ENCODE measurements at regions not wholly inside any gene's neighbourhood (a gene's known extent, or its start where the extent isn't known, plus 50 kb on each side); places are given as distances from the start of the nearest gene placed in this dataset.
"Not testable (repeated sequence)": the region's sequence is repeated elsewhere in the genome, so short reads cannot be mapped to it uniquely, and the experiment has no call there.

DNA sequence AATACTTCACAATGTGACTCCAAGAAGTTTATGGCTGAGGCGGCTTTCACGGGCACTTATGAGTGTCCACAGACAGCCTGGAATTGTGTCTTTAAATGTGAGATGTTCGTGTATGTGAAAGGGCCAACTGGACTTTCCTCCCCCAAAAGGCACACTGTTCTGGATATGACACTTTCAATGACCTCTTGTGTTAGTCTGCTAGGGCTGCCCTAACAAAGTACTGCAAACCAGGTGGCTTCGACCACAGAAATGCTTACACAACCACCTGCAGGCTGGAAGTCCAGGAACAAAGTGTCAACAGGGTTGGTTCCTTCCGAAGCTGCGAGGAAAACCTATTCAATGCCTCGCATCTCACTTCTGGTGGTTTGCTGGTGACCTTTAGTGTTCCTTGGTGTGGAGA, 281.7 kb downstream of the ANAPC1 start:
- not testable (repeated sequence) for DNase-seq

GRCh38 chr2:111605798-111606197, 278.2 kb downstream of the ANAPC1 start:
- not testable (repeated sequence) for DNase-seq

- DNase-seq, result not testable (repeated sequence)
Observed at GRCh38 chr2:111606632-111607031, 277.4 kb downstream of the ANAPC1 start.

DNA sequence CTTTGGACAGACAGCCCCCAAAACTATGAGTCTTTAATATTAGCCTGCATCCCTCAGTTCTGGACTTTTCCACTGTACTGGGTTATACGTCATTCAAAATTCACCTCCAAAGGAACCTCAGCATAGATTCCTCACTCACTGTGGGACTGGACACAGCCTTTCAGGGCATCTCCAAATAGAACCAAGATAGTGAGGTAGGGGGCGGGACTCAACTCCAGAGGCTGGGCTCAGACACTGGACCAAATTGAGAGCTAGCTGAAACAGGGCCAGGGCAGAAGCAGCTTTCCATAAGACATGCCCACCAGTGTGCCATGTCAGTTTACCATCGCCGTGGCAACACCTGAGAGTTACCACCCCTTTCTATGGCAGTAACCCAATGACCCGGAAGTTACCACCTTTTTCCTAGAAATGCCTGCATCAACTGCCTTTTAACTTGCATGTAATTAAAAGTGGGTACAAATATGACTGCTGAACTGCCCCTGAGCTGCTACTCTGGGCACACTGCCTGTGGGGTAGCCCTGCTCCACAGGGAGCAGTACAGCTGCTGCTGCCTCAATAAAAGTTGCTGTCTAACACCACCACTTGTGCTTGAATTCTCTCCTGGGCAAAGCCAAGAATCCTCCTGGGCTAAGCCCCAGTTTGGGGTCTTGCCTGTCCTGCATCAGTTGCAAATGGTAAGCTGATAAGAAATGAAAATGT, 274.7 kb downstream of the ANAPC1 start:
- not testable (repeated sequence) for DNase-seq

DNA sequence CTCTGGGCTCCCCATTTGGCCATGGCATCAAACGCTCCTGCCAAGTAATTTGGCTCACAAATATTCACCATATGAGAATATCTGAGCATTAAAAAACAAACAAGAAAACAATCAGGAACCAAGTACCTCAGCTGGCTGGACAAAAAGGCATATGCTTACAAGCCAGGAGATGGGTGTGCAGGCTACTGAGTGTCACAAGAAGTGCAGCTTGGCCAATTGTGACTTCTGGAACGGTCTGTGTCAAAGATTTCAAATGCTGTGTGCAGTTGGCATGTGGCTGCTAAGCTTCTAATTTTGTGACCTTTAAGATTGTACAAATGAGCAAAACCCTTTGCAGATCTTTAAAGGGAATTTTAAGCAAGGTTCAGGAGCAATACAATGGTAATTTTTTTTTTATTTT, 274.0 kb downstream of the ANAPC1 start:
- not testable (repeated sequence) for DNase-seq

GRCh38 chr2:111616651-111617218, 267.3 kb downstream of the ANAPC1 start:
- no peak for DNase-seq

- no peak for DNase-seq
Observed at GRCh38 chr2:111617299-111618225, 266.4 kb downstream of the ANAPC1 start.

GRCh38 chr2:111618226-111618977, 265.6 kb downstream of the ANAPC1 start:
- DNase-seq, result no peak

DNA sequence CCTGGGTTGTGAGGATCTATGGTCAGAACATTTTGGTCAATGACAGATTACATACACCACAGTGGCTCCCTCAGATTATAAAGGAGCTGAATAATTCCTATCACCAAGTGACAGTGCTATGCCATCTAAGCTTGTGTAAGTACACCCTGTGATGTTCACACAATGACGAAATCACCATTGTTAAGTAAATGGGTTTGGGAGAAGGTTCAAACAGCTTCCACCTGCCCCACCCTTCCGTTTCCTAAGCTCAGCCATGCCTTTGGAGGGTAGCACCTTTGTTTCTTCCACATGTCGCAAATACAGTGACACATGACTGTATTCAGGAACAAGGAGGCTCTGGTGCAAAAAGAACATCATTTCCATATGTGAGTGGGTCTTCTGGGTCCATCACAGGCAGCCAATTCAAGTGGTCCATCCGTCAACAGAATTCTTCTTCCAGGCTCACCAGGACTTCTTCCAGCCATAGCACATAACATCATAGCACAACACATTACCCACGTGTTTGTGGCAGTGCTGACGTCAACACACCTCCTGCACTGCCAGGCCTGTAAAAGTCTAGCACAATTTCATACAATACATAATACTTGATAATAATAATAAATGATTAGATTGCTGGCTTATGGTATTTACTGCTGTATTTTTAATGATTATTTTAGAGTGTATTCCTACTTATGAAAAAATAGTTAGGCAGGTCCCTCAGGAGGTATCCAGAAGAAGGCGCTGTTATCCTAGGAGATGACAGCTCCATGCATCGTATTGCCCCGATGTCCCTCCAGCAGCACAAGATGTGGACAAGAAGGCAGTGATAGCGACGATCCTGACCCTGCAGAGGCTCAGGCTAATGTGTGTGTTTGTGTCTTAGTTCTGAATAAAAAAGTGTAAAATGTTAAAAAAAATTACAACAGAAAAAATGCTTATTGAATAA, 264.8 kb downstream of the ANAPC1 start:
- no peak for DNase-seq

- no peak for DNase-seq
Observed at GRCh38 chr2:111620281-111620680, 263.7 kb downstream of the ANAPC1 start.

DNA sequence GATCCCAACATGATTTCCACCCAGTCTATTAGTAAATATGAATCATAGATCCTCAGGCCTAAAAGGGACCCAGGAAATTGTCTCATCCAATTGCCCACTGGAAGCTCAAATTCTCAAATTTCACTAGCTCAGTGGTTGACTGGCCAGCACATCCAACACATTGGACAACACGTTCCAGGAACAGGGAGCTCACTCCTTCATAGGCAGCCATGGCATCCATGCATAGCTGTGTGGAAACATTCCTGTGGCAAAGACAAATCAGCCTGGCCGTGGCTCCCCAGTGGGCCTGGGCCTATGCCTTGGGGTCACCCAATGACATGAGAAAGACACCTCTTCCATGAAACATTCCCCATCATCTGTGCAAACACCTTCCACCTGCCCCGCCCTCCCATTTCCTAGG, 261.1 kb downstream of the ANAPC1 start:
- no peak for DNase-seq

GRCh38 chr2:111623380-111623779, 260.6 kb downstream of the ANAPC1 start:
- no peak for DNase-seq

- no peak for DNase-seq
Observed at GRCh38 chr2:111624411-111625156, 259.4 kb downstream of the ANAPC1 start.

DNA sequence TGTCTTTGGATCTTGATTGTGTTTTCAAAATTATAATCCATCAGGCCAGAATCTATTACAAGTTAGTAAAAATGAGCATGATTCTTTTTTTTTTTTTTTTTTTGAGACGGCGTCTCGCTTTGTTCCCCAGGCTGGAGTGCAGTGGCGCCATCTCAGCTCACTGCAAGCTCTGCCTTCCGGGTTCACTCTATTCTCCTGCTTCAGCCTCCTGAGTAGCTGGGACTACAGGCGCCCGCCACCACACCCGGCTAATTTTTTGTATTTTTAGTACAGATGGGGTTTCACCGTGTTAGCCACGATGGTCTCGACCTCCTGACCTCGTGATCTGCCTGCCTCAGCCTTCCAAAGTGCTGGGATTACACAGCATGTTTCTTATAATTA, 258.8 kb downstream of the ANAPC1 start:
- not testable (repeated sequence) for DNase-seq

DNA sequence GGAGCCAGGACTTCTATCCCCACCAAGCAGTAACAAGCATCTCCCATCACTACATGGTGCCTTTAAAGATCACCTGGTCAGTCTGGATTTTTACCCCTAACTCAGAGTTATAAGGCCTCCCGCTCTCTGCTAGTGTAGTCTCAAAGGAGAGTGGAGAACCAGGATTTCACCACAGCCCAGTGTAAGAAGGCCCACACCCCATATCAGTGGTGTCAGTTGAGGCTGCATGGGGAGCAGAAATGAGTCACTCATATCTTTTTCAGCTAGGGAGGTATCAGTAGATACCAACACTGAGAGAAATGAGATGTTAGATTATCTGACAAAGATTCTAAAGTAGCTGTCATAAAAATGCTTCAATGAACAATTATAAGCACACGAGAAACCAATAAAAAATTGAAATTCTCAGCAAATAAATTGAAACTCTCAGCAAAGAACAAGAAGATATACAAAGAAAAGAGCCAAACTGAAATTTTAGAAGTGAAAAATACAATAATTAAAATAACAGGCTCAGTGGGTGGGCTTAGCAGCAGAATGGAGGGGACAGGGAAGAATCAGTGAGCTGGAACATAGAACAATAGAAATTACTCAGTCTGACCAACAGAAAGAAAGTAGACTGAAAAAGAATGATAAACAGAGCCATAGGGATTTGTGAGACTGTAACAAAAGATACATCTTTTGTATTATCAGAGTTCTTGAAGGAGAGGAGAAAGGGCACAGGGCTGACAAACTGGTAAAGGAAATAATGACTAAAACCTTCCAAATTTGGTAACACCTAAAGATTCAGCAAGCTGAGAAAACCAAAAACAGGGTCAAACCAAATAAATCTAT, 257.7 kb downstream of the ANAPC1 start:
- no peak for DNase-seq

DNA sequence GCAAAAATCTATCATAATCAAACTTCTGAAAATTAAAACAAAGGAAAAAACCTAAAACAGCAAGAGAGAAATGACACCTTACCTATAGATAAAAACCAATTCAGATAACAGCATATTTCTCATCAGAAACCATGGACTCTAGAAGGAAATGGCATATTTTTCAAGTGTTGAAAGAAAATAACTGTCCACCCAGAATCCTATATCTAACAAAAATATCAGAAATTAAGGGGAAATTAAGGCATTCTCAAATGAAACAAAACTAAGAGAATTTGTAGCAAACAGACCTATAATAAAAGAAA, 257.2 kb downstream of the ANAPC1 start:
- DNase-seq, result no peak

GRCh38 chr2:111627256-111627655, 256.7 kb downstream of the ANAPC1 start:
- no peak for DNase-seq

DNA sequence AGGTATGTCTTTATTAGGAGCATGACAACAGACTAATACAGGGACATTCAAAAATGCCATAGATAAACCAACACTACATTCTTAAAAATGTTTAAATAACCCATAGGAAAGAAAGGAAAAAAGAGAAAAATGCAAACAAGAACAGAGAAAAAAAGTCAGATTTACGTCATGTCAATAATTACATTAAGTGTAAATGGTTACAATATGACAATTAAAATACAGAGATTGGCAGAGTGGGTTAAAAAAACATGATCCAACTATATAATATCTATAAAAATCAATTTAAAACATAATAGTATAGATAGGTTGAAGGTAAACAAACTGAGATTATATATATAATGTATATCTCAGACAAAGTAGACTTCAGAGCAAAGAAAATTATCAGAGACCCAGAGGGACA, 255.8 kb downstream of the ANAPC1 start:
- no peak for DNase-seq

GRCh38 chr2:111629983-111630382, 254.0 kb downstream of the ANAPC1 start:
- DNase-seq, result no peak

DNA sequence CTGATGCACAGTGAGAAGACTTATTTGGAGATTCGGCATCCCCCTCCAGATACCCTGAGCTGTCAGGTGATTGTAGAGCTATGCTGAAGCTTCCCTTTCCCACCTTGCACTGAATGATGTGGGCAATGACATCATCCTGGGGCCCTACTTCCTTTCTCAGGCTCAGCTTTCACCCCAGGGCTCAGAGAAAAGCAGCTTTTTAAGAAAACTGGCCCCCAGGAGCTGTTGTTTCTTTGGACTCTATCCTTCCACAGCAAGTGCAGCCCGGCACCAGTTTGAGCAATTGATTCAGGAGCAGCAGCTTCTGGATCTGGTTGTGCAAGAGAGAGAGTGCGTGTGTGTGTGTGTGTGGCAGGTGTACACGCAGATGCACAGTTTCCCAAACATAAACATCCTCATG, 251.3 kb downstream of the ANAPC1 start:
- DNase-seq, result no peak

Data from stimulated activated naive CD4-positive, alpha-beta T cell (primary cell).